ENCODE measurements at regions not wholly inside any gene's neighbourhood (a gene's known extent, or its start where the extent isn't known, plus 50 kb on each side); places are given as distances from the start of the nearest gene placed in this dataset.

- TF ChIP-seq POLR2A (IDR thresholded peaks at IDR 0.05) (no peak), CTCF (IDR thresholded peaks at IDR 0.05) (no peak)
- DNase-seq (ENCODE audit: low spot score in 2 of 2): no peak
- WGBS, 2 donors: 43 to 52% methylated on average over 7 of the region's 7 CpGs
- H3K4me3 ChIP-seq (ENCODE audit: low read depth, poor library complexity, severe bottlenecking): no peak overlapping the region
- intact Hi-C loops (cut with DNase I; ENCODE audit: low total_unique reads): no loop called here
Observed at GRCh38 chr12:67202011-67202677, 67.0 kb upstream of the CAND1 start.

DNA sequence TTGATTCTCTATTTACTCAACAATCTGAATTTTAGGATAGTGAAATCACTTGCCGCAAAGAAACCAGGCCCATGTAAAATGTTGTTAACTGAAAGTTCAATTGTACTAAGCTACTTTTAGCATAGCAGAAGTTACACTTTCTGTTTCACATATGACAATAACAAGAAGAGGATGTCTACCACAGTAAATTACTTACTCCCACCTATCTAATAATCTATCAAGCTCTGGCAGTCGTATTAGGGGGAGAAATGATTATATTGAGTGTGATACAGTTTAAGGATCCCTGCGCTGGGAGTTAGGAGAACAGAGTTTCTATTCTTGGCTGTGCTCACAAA is 66.5 kb upstream of the CAND1 start:
- no peak for TF ChIP-seq CTCF (IDR thresholded peaks at IDR 0.05)
- TF ChIP-seq POLR2A (IDR thresholded peaks at IDR 0.05): no peak
- DNase-seq (ENCODE audit: low spot score in 2 of 2): no peak
- WGBS, 2 donors: 88 to 90% methylated on average over 3 of the region's 3 CpGs
- H3K4me3 ChIP-seq (ENCODE audit: low read depth, poor library complexity, severe bottlenecking): no peak overlapping the region
- intact Hi-C loops (cut with DNase I; ENCODE audit: low total_unique reads): no loop called here

DNA sequence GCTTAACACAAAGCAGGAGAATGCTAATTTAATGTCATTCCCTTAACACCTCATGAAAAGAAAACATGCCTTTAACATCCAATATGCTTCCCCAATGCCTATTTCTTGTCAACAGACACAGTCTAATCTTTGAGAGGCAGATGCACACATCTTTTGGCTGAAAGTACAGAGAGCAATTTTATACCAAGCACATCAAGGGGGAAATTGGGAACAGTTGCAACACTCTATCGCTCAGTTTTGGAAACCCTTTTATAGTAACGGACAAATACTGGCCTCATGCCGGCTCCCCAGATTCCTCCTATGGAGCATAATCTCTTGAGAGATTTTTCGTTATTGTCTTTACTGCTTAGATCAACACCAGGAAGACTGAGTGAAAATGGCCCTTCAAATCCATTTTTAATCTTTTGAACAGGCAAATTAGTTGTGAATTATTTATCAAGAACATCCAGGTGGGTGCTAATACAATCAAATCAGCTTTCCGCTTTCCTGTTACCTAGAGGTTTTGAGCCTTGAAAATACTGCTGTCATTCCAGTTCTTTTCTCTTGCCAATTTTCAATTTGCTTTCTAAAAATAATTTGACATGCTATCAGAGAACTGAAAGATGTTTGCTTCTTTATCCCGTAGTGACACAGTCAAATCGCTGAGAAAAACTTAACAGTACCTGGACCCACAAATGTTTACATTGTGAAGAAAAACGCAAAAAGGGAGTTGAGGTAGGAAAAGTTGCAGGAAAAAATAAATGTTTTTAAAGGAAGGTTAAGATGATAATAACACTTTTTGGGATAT is 60.7 kb upstream of the CAND1 start:
- H3K4me3 ChIP-seq (ENCODE audit: low read depth, poor library complexity, severe bottlenecking): no peak overlapping the region
- intact Hi-C loops (cut with DNase I; ENCODE audit: low total_unique reads): no loop called here
- 67 to 71% methylated on average over 8 of the region's 8 CpGs for WGBS, 2 donors
- no peak for DNase-seq (ENCODE audit: low spot score in 2 of 2)
- no peak for TF ChIP-seq POLR2A (IDR thresholded peaks at IDR 0.05)
- no peak for TF ChIP-seq CTCF (IDR thresholded peaks at IDR 0.05)

DNA sequence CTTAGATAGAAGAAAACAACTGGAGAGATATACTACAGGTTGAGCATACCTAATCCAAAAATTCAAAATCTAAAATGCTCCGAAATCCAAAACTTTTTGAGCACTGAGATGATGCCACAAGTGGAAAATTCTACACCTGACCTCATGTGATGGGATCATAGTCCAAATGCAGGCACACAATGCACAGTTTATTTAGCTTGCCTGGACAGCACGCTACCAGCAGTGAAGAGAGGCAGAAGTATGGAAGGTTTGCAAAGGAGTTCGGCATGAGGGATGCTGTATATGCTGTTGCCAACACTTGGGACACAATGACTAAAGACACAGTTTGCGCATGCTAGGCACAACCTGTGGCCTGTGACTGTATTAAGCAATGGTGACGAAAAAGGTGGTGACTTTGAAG is 58.1 kb upstream of the CAND1 start:
- intact Hi-C loops (cut with DNase I; ENCODE audit: low total_unique reads): no loop called here
- TF ChIP-seq CTCF (IDR thresholded peaks at IDR 0.05) (no peak), POLR2A (IDR thresholded peaks at IDR 0.05) (no peak)
- 81 to 88% methylated on average over 5 of the region's 5 CpGs for WGBS, 2 donors
- DNase-seq (ENCODE audit: low spot score in 2 of 2): no peak
- no peak overlapping the region for H3K4me3 ChIP-seq (ENCODE audit: low read depth, poor library complexity, severe bottlenecking)

- DNase-seq (ENCODE audit: low spot score in 2 of 2): no peak
- TF ChIP-seq CTCF (IDR thresholded peaks at IDR 0.05): no peak
- no peak for TF ChIP-seq POLR2A (IDR thresholded peaks at IDR 0.05)
- WGBS, 2 donors: 32 to 52% methylated on average over 2 of the region's 2 CpGs
- no peak overlapping the region for H3K4me3 ChIP-seq (ENCODE audit: low read depth, poor library complexity, severe bottlenecking)
- intact Hi-C loops (cut with DNase I; ENCODE audit: low total_unique reads): no loop called here
Observed at GRCh38 chr12:67211494-67211893, 57.7 kb upstream of the CAND1 start.

All from lower leg skin (tissue), 4 donors.